Activated CD4-positive, alpha-beta memory T cell treated with anti-CD3 and anti-CD28 coated beads, Interleukin-2, amount 10 ng/mL, durations not matched to agents 7 days and 5 days (primary cell): ENCODE measurements at regions not wholly inside any gene's neighbourhood (a gene's known extent, or its start where the extent isn't known, plus 50 kb on each side); places are given as distances from the start of the nearest gene placed in this dataset.
"Not testable (repeated sequence)": the region's sequence is repeated elsewhere in the genome, so short reads cannot be mapped to it uniquely, and the experiment has no call there.

Experiments used
- CTCF ChIA-PET: fragments of 350-600 bp; sonication (Branson Sonifier 250); formaldehyde crosslinking; loops from one replicate; lab custom pipeline; 2021; ENCODE audit warnings: antibody characterized with exemption, inconsistent platforms; lab: Charles Lee
- POLR2A ChIA-PET: fragments of 350-600 bp; sonication (Branson Sonifier 250); formaldehyde crosslinking; loops from one replicate; lab custom pipeline; 2021; ENCODE audit warnings: antibody characterized with exemption; lab: Charles Lee
- DNase-seq: peaks from one replicate; pipeline ENCODE4 v3.0.0-alpha.2; 2020
- H3K27ac Mint-ChIP-seq: one replicate; pipeline ENCODE4 v1.8.0; 2021; ENCODE audit warnings: mild to moderate bottlenecking, mixed read lengths
- H3K27me3 Mint-ChIP-seq: one replicate; pipeline ENCODE4 v1.8.0; 2021; ENCODE audit warnings: mixed read lengths
- H3K36me3 Mint-ChIP-seq: one replicate; pipeline ENCODE4 v1.8.0; 2021; ENCODE audit warnings: low read depth, mixed read lengths
- H3K4me1 Mint-ChIP-seq: one replicate; pipeline ENCODE4 v1.8.0; 2021; ENCODE audit warnings: mixed read lengths
- H3K4me3 Mint-ChIP-seq: one replicate; pipeline ENCODE4 v1.8.0; 2021; ENCODE audit warnings: mild to moderate bottlenecking, mixed read lengths
- H3K9me3 Mint-ChIP-seq: one replicate; pipeline ENCODE4 v1.8.0; 2021; ENCODE audit warnings: mixed read lengths

DNA sequence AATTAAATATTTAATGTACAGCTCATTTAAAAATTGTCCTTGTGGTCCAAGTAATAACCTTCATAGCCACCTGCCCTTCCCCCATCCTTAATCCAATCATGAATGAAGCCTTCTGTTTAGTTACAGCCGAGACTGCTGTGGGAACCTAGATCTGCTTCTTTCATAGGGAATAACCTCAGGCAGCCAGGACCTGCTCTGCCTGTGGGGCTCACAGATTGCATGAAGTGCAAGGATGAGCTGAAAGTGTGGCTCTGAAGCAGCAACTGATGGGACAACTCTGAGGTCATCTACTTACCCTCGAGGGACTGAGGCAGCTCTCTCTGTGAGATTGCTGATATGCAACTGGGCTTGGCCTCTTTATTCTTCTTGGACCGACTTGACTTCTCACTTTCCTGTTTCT, 169.8 kb downstream of the POTEB3 start:
- Mint-ChIP-seq H3K27me3 (peaks cover 9% of the 10 kb centered on the region), H3K4me3 (no peak overlapping the region), H3K27ac (no peak overlapping the region), H3K36me3 (no peaks in the 10 kb centered on the region), H3K9me3 (no peaks in the 10 kb centered on the region), H3K4me1 (peaks cover 10% of the 10 kb centered on the region)
- DNase-seq: no peak
- CTCF ChIA-PET: no interaction called here
- POLR2A ChIA-PET: no interaction called here

DNA sequence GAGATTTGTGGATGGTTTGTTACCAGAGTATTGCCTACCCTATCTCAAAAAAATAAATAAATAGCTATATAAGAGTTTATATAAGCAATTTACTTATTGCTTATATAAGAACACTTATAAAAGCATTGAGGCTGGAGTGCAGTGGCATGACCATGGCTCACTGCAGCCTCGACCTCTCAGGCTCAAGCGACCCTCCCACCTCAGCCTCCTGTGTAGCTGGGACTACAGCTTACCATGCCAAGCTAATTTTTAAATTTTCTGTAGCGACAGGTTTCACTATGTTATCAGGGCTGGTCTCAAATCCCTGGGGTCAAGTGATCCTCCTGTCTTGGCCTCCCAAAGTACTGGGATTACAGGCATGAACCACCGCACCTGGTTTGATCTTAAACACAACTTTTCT, 170.6 kb downstream of the POTEB3 start:
- DNase-seq, POLR2A ChIA-PET, H3K27ac Mint-ChIP-seq, H3K36me3 Mint-ChIP-seq, H3K4me1 Mint-ChIP-seq, H3K9me3 Mint-ChIP-seq, H3K27me3 Mint-ChIP-seq, CTCF ChIA-PET, H3K4me3 Mint-ChIP-seq: not testable (repeated sequence)

DNA sequence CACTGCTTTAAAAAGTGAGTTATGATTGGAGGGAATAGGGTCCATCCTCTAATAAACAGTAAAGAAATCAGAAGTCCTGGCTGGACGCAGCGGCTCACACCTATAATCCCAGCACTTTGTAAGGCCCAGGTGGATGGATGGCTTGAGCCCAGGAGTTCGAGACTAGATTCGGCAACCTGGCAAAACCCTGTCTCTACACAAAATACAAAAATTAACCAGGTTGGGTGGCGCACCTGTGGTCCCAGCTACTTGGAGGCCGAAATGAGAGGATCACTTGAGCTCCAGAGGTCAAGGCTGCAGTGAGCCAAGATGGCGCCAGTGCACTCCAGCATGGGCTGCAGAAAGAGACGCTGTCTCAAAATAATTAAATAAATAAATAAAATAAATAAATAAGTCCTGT, 171.2 kb downstream of the POTEB3 start:
- Mint-ChIP-seq H3K9me3 (no peaks in the 10 kb centered on the region), H3K27ac (no peak overlapping the region), H3K4me1 (peaks cover 10% of the 10 kb centered on the region), H3K36me3 (no peaks in the 10 kb centered on the region), H3K27me3 (peaks cover 9% of the 10 kb centered on the region), H3K4me3 (no peak overlapping the region)
- DNase-seq: no peak
- POLR2A ChIA-PET: no interaction called here
- CTCF ChIA-PET: no interaction called here

DNA sequence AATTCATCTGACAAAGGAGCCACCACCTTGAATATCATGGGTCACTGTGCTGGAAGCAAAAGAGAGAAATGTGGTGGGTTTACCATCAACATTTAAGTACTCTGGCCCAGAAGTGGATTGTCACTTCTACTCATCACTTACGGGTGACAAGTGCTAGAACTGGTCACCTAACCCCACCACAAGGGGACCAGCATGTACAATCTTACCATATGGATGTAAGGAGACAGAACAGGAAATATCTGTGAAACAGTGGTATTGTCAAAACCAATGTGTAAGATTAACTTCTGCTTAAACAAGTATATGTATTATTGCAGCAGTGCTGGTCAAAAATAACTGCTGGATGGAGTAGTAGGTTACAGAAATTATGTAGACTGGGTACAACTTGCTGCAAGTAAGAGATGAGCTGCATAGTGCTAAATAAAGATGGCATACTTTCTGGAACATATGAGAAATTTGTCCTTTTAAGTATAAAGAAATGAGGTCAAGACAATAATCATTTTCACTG, 171.8 kb downstream of the POTEB3 start:
- Mint-ChIP-seq H3K36me3 (no peaks in the 10 kb centered on the region), H3K4me3 (no peak overlapping the region), H3K4me1 (peaks cover 10% of the 10 kb centered on the region), H3K9me3 (no peaks in the 10 kb centered on the region), H3K27me3 (peaks cover 9% of the 10 kb centered on the region), H3K27ac (no peak overlapping the region)
- ChIA-PET CTCF (no interaction called here), POLR2A (no interaction called here)
- no peak for DNase-seq

DNA sequence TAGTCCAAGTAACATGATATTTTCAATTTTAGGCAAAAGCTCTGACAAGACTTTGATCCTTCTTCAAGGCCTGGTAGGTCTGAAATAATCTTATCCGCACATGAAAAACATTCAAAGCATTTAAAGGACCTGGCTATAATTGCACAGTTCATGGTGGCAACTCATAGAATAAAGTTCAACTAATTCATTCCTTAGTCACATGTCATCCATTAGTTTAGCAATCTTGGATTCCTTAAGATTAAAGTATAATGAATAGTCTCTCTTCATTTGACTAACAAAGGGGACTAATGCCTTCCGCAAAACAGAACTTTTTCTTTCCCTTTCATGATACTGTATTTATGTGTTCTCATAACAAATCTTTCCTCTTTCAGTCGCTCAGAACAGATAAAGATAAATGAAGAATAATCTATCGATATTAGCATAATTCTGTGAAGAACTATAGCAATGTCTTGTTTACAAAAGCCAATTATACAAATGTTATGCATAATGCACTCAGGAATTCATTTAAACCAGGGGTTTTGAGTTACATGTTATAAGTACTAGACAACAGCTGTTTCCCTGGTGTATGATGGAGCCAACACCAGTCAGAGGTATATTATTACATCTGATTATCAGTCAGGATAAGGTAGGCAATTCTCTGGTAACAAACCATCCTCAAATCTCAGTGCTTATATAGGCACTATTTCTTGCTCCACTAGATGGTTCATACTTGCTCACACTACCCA, 172.5 kb downstream of the POTEB3 start:
- H3K27me3 Mint-ChIP-seq: peaks cover 9% of the 10 kb centered on the region
- ChIA-PET POLR2A (no interaction called here), CTCF (no interaction called here)
- no peak overlapping the region for H3K27ac Mint-ChIP-seq
- no peak overlapping the region for H3K4me3 Mint-ChIP-seq
- H3K36me3 Mint-ChIP-seq: no peaks in the 10 kb centered on the region
- peaks cover 10% of the 10 kb centered on the region for H3K4me1 Mint-ChIP-seq
- no peaks in the 10 kb centered on the region for H3K9me3 Mint-ChIP-seq
- no peak for DNase-seq

DNA sequence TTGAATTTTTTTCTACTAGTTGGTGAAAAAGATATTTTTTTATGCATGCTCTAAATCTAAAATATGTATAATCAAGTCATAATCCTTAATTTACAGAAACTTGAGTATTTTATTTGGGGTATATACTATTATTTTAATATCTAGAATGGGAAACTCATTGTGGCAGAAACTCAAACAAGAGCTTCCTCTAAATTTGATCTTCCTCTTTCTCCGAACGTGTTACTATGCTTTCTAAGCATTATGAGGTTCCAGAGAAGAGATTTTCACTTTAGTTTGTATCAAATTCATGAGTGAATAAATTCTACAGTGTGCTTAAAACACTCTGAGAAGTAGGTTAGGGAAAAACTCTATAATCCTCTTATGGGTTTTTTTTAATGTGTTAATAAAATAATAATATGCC, 173.1 kb downstream of the POTEB3 start:
- no peak for DNase-seq
- Mint-ChIP-seq H3K4me3 (no peak overlapping the region), H3K27ac (no peak overlapping the region), H3K36me3 (no peaks in the 10 kb centered on the region), H3K4me1 (peaks cover 7% of the 10 kb centered on the region), H3K27me3 (peaks cover 9% of the 10 kb centered on the region), H3K9me3 (no peaks in the 10 kb centered on the region)
- CTCF ChIA-PET: no interaction called here
- POLR2A ChIA-PET: no interaction called here

DNA sequence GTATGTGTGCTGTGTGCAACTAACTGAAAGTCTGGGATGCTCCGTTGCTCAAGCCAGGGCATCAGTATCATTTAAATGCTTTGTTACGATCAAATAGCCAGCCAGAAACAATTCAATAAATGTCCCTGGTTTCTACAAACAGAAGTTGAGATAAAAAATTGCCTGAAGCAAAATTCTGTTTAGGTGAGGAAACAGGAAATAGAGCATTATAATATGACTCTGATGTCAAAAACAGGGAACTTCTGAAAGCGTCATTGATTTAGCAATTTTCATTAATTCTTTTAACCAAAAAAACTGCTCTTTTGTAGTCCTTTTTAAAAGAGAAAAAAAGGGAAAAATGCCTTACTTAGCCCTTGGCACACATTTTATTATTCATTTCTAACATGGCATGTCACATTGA, 174.7 kb downstream of the POTEB3 start:
- H3K27ac Mint-ChIP-seq, POLR2A ChIA-PET: not testable (repeated sequence)

DNA sequence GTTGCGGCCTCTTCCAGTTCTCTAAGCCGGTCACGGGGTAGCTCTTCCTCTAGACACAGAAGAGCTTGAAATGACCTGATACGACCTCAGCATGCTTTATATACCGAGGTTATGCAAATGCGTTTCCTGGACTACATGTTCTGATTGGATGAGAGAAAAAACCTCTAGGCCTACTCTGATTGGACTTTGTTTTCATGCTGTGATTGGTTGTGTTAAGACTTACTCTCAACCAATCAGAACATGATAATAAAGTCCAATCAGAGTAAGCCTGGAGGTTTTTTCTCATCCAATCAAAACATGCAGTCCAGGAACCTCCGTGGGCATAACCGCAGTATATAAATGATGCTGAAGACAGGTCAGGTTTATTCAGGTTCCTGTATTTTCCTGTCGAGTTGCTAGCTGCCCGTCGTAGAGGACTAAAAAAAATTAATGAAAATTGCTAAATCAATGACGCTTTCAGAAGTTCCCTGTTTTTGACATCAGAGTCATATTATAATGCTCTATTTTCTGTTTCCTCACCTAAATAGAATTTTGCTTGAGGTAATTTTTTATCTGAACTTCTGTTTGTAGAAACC, 177.4 kb downstream of the POTEB3 start:
- no peaks in the 10 kb centered on the region for H3K9me3 Mint-ChIP-seq
- H3K4me3 Mint-ChIP-seq: no peak overlapping the region
- CTCF ChIA-PET: no interaction called here
- H3K36me3 Mint-ChIP-seq: no peaks in the 10 kb centered on the region
- H3K27ac Mint-ChIP-seq: no peak overlapping the region
- H3K4me1 Mint-ChIP-seq: no peaks in the 10 kb centered on the region
- H3K27me3 Mint-ChIP-seq: peaks cover 6% of the 10 kb centered on the region
- no peak for DNase-seq
- POLR2A ChIA-PET: no interaction called here

More for the DNA sequence above, 174.7 kb downstream of the POTEB3 start:
- H3K4me3 Mint-ChIP-seq, CTCF ChIA-PET, H3K9me3 Mint-ChIP-seq, DNase-seq, H3K36me3 Mint-ChIP-seq, H3K27me3 Mint-ChIP-seq, H3K4me1 Mint-ChIP-seq: not testable (repeated sequence)

DNA sequence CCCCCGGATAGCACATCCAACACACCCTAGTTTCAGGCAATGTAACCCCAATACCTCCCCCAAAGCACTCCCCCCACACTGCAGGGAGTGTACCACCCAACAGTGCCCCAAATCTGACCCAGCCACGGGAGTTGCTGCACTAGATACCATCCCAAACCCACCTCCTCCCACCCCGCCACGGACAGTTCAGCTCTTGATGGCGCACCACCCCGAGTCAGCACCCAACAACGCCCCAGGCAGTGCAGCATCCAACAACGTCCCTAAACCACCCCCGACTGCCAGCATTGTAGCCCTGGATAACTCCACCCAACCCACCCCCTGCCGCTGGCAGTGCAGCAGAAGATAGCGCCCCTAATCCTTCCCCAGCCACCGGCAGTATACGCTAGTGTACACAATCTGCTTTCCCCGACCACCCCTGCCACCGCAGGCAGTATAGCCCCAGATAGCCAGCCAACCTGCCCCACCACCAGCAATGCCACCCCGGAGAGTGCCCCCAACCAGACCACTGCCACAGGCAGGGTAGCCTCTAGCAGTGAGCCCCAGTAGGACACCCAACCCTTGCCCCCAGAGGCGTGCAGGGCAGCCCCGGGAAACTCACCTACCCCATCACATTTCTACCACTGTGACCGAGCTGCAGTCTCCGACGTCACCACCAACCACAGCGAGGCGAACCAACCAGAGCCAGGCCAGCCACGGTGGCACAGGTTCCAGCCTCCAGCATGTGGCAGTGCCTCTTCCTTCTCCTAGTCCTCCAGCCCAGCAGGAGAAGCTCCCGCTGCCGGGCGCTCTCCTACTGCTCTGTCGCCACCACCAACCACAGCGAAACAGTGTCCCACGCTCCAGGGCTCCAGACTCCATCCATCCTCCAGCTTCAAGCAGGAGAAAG, 178.1 kb downstream of the POTEB3 start:
- no peak overlapping the region for H3K27ac Mint-ChIP-seq
- H3K4me3 Mint-ChIP-seq: no peak overlapping the region
- no peaks in the 10 kb centered on the region for H3K36me3 Mint-ChIP-seq
- POLR2A ChIA-PET: no interaction called here
- CTCF ChIA-PET: no interaction called here
- no peak for DNase-seq
- peaks cover 6% of the 10 kb centered on the region for H3K27me3 Mint-ChIP-seq
- no peaks in the 10 kb centered on the region for H3K4me1 Mint-ChIP-seq
- H3K9me3 Mint-ChIP-seq: no peaks in the 10 kb centered on the region

DNA sequence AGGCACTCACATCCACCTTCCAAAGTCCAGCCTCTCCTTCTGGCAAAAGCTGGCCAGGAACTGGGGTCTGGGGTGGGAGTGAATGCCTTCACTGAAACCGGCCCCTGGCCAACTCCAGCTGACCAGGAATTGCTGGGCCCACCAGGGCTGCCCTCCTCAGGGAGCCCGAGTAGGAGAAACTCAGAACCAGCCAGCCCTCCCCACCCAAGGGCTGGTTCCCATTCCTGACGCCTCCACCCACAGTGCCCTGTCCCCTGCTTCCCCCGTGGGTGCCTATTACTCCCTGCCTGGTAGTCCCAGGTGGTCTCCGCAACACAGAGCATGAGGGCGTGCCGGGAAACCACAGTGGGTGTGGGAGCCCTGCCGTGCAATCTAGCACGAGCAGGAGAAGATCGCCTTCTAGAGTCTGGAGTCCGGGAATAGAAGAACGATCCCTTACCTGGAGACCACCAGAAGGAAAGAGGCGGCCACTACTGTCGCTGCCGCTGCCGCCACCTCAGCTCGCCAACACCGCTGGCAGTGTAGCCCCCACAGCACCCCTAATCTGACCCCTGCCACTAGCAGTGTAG, 178.8 kb downstream of the POTEB3 start:
- ChIA-PET POLR2A (no interaction called here), CTCF (no interaction called here)
- H3K4me1 Mint-ChIP-seq: no peaks in the 10 kb centered on the region
- H3K9me3 Mint-ChIP-seq: no peaks in the 10 kb centered on the region
- no peaks in the 10 kb centered on the region for H3K36me3 Mint-ChIP-seq
- H3K27ac Mint-ChIP-seq: no peak overlapping the region
- no peak overlapping the region for H3K4me3 Mint-ChIP-seq
- DNase-seq: no peak
- peaks cover 4% of the 10 kb centered on the region for H3K27me3 Mint-ChIP-seq

DNA sequence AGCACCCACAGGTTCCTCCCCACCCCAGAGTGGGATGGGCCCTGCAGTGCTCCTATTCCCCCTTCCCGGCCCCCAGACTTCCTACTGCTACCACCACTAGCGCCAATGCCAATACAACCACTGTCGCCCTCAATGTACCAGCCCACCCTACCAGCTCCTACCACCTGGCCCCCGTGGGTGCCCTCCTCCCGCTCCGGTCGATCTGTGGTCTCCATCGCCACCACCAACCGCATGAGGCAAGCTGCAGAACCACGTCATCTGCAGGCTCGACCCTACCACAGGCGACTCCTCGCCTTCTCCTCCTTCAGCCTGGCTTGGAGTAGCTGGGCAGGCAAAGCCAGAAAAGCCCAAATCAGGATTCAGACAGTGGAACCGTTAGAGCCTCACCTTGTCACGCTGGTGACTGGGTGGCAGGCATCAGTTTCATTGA, 179.3 kb downstream of the POTEB3 start:
- H3K9me3 Mint-ChIP-seq: no peaks in the 10 kb centered on the region
- H3K4me3 Mint-ChIP-seq: no peak overlapping the region
- ChIA-PET CTCF (no interaction called here), POLR2A (no interaction called here)
- H3K27ac Mint-ChIP-seq: no peak overlapping the region
- H3K27me3 Mint-ChIP-seq: peaks cover 4% of the 10 kb centered on the region
- H3K4me1 Mint-ChIP-seq: no peaks in the 10 kb centered on the region
- no peak for DNase-seq
- H3K36me3 Mint-ChIP-seq: no peaks in the 10 kb centered on the region

DNA sequence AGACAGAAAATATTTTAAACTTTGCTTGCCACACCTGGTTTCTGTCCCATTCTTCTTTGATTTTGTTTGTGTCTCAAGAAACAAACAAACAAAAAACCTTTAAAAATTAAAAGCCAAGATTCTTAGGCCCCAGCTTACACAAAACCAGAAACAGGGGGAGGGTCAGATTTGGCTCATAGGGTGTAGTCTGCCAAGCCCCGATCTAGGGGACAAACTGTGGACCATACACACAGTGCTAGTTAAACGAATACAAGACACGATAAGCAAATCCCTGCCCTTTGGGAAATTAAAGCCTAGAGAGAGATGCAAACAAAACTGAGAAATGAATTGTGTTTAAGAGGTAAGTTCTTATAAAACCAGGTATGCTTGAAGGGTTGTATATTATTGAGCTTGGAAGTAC, 181.7 kb downstream of the POTEB3 start:
- H3K4me3 Mint-ChIP-seq, H3K27ac Mint-ChIP-seq, POLR2A ChIA-PET, H3K27me3 Mint-ChIP-seq, CTCF ChIA-PET, DNase-seq, H3K36me3 Mint-ChIP-seq, H3K4me1 Mint-ChIP-seq, H3K9me3 Mint-ChIP-seq: not testable (repeated sequence)

DNA sequence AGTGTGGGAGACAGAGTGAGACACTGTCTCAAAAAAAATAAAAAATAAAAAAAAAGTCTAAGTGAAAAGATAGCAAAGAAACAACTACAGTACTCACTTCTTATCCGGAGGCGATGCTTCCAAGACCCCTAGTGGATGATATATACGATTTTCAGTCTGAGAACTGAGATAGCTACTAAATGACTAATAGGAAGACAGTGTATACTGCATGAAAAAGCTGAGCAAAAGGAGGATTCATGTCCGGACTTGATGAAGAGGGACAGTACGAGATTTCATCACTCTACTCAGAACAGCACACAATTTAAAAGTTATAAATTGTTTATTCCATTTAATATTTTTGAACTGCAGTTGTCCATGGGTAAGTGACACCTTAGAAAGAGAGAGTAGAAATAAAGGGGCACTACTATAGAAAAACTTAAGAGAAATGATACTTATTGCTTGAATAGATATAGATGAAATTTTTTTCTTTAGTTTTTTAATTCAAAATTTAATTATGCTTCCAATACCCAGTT, 190.7 kb downstream of the POTEB3 start:
- POLR2A ChIA-PET, H3K27me3 Mint-ChIP-seq, DNase-seq, CTCF ChIA-PET, H3K4me3 Mint-ChIP-seq, H3K4me1 Mint-ChIP-seq, H3K27ac Mint-ChIP-seq, H3K36me3 Mint-ChIP-seq, H3K9me3 Mint-ChIP-seq: not testable (repeated sequence)
